ENCODE measurements at regions not wholly inside any gene's neighbourhood (a gene's known extent, or its start where the extent isn't known, plus 50 kb on each side); places are given as distances from the start of the nearest gene placed in this dataset.

- TF ChIP-seq CTCF (IDR thresholded peaks at IDR 0.05) (no peak), POLR2A (IDR thresholded peaks at IDR 0.05) (no peak)
These were observed 305.5 kb upstream of the SGK1 start for GRCh38 chr6:134623401-134623800.
